CD8-positive, alpha-beta memory T cell (primary cell): ENCODE measurements at regions not wholly inside any gene's neighbourhood (a gene's known extent, or its start where the extent isn't known, plus 50 kb on each side); places are given as distances from the start of the nearest gene placed in this dataset.

Experiments
- CTCF ChIA-PET: fragments of 350-600 bp; sonication (Branson Sonifier 250); formaldehyde crosslinking; loops from one replicate; lab custom pipeline; 2021; ENCODE audit warnings: antibody characterized with exemption; lab: Charles Lee
- POLR2A ChIA-PET: fragments of 350-600 bp; sonication (Branson Sonifier 250); formaldehyde crosslinking; loops from one replicate; lab custom pipeline; 2021; ENCODE audit warnings: antibody characterized with exemption; lab: Charles Lee
- DNase-seq, 5 donors: peaks; one replicate each; pipeline versions ENCODE4 v3.0.0 to v3.0.0-alpha.2; 2020 to 2022; ENCODE audit warnings: mixed read lengths in 1 of 5
- H3K27ac ChIP-seq: one replicate; pipeline ENCODE4 v1.7.0; 2013; ENCODE audit warnings: low read depth, mild to moderate bottlenecking, low read length, moderate library complexity
- H3K27me3 ChIP-seq: 2 replicates; pipeline ENCODE4 v1.7.0; 2013; ENCODE audit warnings: low read length, mild to moderate bottlenecking; ENCODE audit not compliant: insufficient read depth, poor library complexity, severe bottlenecking
- H3K36me3 ChIP-seq: 2 replicates; pipeline ENCODE4 v1.7.0; 2013; ENCODE audit warnings: mild to moderate bottlenecking, low read length, moderate library complexity; ENCODE audit not compliant: insufficient read depth
- H3K4me1 ChIP-seq: 2 replicates; pipeline ENCODE4 v1.7.0; 2013; ENCODE audit warnings: mild to moderate bottlenecking, low read length, moderate library complexity; ENCODE audit not compliant: insufficient read depth
- H3K4me3 ChIP-seq: 2 replicates; pipeline ENCODE4 v1.7.0; 2013; ENCODE audit warnings: mild to moderate bottlenecking, low read length
- H3K9me3 ChIP-seq: 2 replicates; pipeline ENCODE4 v1.7.0; 2013; ENCODE audit warnings: mild to moderate bottlenecking, low read length
- H3K27ac Mint-ChIP-seq, 8 donors: one replicate each; pipeline ENCODE4 v1.8.0; 2020 to 2021; ENCODE audit warnings: mixed read lengths in 8 of 8, mild to moderate bottlenecking in 6 of 8, inconsistent platforms in 3 of 8, moderate library complexity in 3 of 8
- H3K27me3 Mint-ChIP-seq, 2 donors: one replicate each; pipeline ENCODE4 v1.8.0; 2020 to 2021; ENCODE audit warnings: mixed read lengths in 2 of 2, mild to moderate bottlenecking in 1 of 2, moderate library complexity in 1 of 2
- H3K36me3 Mint-ChIP-seq, 3 donors: one replicate each; pipeline ENCODE4 v1.8.0; 2020 to 2021; ENCODE audit warnings: mixed read lengths in 3 of 3, inconsistent platforms in 1 of 3, mild to moderate bottlenecking in 1 of 3
- H3K4me1 Mint-ChIP-seq, 3 donors: one replicate each; pipeline ENCODE4 v1.8.0; 2020 to 2021; ENCODE audit warnings: mixed read lengths in 3 of 3, inconsistent platforms in 1 of 3, mild to moderate bottlenecking in 1 of 3
- H3K4me3 Mint-ChIP-seq, 7 donors: one replicate each; pipeline ENCODE4 v1.8.0; 2020 to 2021; ENCODE audit warnings: mixed read lengths in 7 of 7, mild to moderate bottlenecking in 6 of 7, moderate library complexity in 4 of 7, inconsistent platforms in 2 of 7
- H3K9me3 Mint-ChIP-seq, 5 donors: one replicate each; pipeline ENCODE4 v1.8.0; 2020 to 2022; ENCODE audit warnings: mixed read lengths in 5 of 5, mild to moderate bottlenecking in 3 of 5, moderate library complexity in 2 of 5, inconsistent platforms in 1 of 5

- ChIA-PET CTCF (no interaction called here), POLR2A (no interaction called here)
- Histone ChIP-seq H3K9me3 (no peaks in the 10 kb centered on the region), H3K4me1 (no peaks in the 10 kb centered on the region), H3K27ac (no peak overlapping the region), H3K27me3 (no peaks in the 10 kb centered on the region), H3K36me3 (no peaks in the 10 kb centered on the region), H3K4me3 (no peak overlapping the region)
- Mint-ChIP-seq H3K27ac (no peak overlapping the region), H3K4me1 (no peaks in the 10 kb centered on the region), H3K4me3 (no peak overlapping the region), H3K36me3 (no peaks in the 10 kb centered on the region), H3K27me3 (no peaks in the 10 kb centered on the region), H3K9me3 (peaks cover 0 to 13% (median 9%) of the 10 kb centered on the region in 5 donors)
- DNase-seq = no peak
Observed at GRCh38 chr20:6715401-6715941, 52.0 kb upstream of the BMP2 start.

GRCh38 chr20:6714279-6714711 lies 53.2 kb upstream of the BMP2 start:
- peaks cover under 1 to 10% (median 7%) of the 10 kb centered on the region in 5 donors for H3K9me3 Mint-ChIP-seq
- H3K36me3 Mint-ChIP-seq = no peaks in the 10 kb centered on the region
- Histone ChIP-seq H3K4me3 (no peak overlapping the region), H3K9me3 (no peaks in the 10 kb centered on the region), H3K27ac (no peak overlapping the region), H3K36me3 (no peaks in the 10 kb centered on the region), H3K4me1 (no peaks in the 10 kb centered on the region), H3K27me3 (no peaks in the 10 kb centered on the region)
- no peaks in the 10 kb centered on the region for H3K27me3 Mint-ChIP-seq
- no peaks in the 10 kb centered on the region for H3K4me1 Mint-ChIP-seq
- ChIA-PET POLR2A (no interaction called here), CTCF (no interaction called here)
- H3K27ac Mint-ChIP-seq = no peak overlapping the region
- H3K4me3 Mint-ChIP-seq = no peak overlapping the region
- DNase-seq = no peak

- CTCF ChIA-PET = no interaction called here
- Mint-ChIP-seq H3K4me3 (no peak overlapping the region), H3K9me3 (peaks cover 0 to 7% (median 4%) of the 10 kb centered on the region in 5 donors), H3K36me3 (no peaks in the 10 kb centered on the region), H3K27ac (no peak overlapping the region), H3K27me3 (peaks cover 0 to 2% of the 10 kb centered on the region in 2 donors), H3K4me1 (no peaks in the 10 kb centered on the region)
- no peak overlapping the region for H3K4me3 ChIP-seq
- H3K27ac ChIP-seq = no peak overlapping the region
- H3K27me3 ChIP-seq = no peaks in the 10 kb centered on the region
- no peaks in the 10 kb centered on the region for H3K36me3 ChIP-seq
- POLR2A ChIA-PET = no interaction called here
- H3K9me3 ChIP-seq = no peaks in the 10 kb centered on the region
- no peaks in the 10 kb centered on the region for H3K4me1 ChIP-seq
- no peak for DNase-seq
Observed at GRCh38 chr20:6711951-6712649, 55.4 kb upstream of the BMP2 start.

GRCh38 chr20:6709910-6710595 lies 57.4 kb upstream of the BMP2 start:
- DNase-seq = no peak
- Mint-ChIP-seq H3K27ac (no peak overlapping the region), H3K4me1 (no peaks in the 10 kb centered on the region), H3K36me3 (no peaks in the 10 kb centered on the region), H3K9me3 (peaks cover 0 to 7% (median 4%) of the 10 kb centered on the region in 5 donors), H3K27me3 (peaks cover 0 to 2% of the 10 kb centered on the region in 2 donors), H3K4me3 (no peak overlapping the region)
- ChIA-PET POLR2A (no interaction called here), CTCF (no interaction called here)
- no peaks in the 10 kb centered on the region for H3K9me3 ChIP-seq
- no peaks in the 10 kb centered on the region for H3K36me3 ChIP-seq
- H3K27me3 ChIP-seq = no peaks in the 10 kb centered on the region
- H3K4me1 ChIP-seq = no peaks in the 10 kb centered on the region
- H3K4me3 ChIP-seq = no peak overlapping the region
- H3K27ac ChIP-seq = no peak overlapping the region

- Histone ChIP-seq H3K27me3 (no peaks in the 10 kb centered on the region), H3K4me3 (no peak overlapping the region), H3K36me3 (no peaks in the 10 kb centered on the region), H3K27ac (no peak overlapping the region), H3K9me3 (no peaks in the 10 kb centered on the region), H3K4me1 (no peaks in the 10 kb centered on the region)
- peaks cover 0 to 2% of the 10 kb centered on the region in 2 donors for H3K27me3 Mint-ChIP-seq
- no peak overlapping the region for H3K27ac Mint-ChIP-seq
- H3K9me3 Mint-ChIP-seq = peaks cover 0 to 7% (median 4%) of the 10 kb centered on the region in 5 donors
- DNase-seq = no peak
- ChIA-PET POLR2A (no interaction called here), CTCF (no interaction called here)
- H3K4me3 Mint-ChIP-seq = no peak overlapping the region
- H3K4me1 Mint-ChIP-seq = no peaks in the 10 kb centered on the region
- no peaks in the 10 kb centered on the region for H3K36me3 Mint-ChIP-seq
Observed at GRCh38 chr20:6708010-6708409, 59.5 kb upstream of the BMP2 start.

GRCh38 chr20:6707321-6707831 lies 60.1 kb upstream of the BMP2 start:
- no peak overlapping the region for H3K27ac ChIP-seq
- no peaks in the 10 kb centered on the region for H3K36me3 ChIP-seq
- DNase-seq = no peak
- H3K9me3 Mint-ChIP-seq = peaks cover 0 to 7% (median 4%) of the 10 kb centered on the region in 5 donors
- no peak overlapping the region for H3K4me3 ChIP-seq
- no peaks in the 10 kb centered on the region for H3K27me3 ChIP-seq
- no peaks in the 10 kb centered on the region for H3K9me3 ChIP-seq
- H3K27me3 Mint-ChIP-seq = peaks cover 0 to 2% of the 10 kb centered on the region in 2 donors
- ChIA-PET CTCF (no interaction called here), POLR2A (no interaction called here)
- no peak overlapping the region for H3K27ac Mint-ChIP-seq
- H3K4me3 Mint-ChIP-seq = no peak overlapping the region
- H3K36me3 Mint-ChIP-seq = no peaks in the 10 kb centered on the region
- H3K4me1 Mint-ChIP-seq = no peaks in the 10 kb centered on the region
- H3K4me1 ChIP-seq = no peaks in the 10 kb centered on the region

GRCh38 chr20:6705926-6706548 lies 61.4 kb upstream of the BMP2 start:
- no peak overlapping the region for H3K27ac ChIP-seq
- Mint-ChIP-seq H3K27ac (no peak overlapping the region), H3K36me3 (no peaks in the 10 kb centered on the region), H3K4me3 (no peak overlapping the region), H3K4me1 (no peaks in the 10 kb centered on the region), H3K27me3 (peaks cover 0 to 2% of the 10 kb centered on the region in 2 donors), H3K9me3 (peaks cover 0 to 4% (median 0%) of the 10 kb centered on the region in 5 donors)
- DNase-seq = no peak
- H3K36me3 ChIP-seq = no peaks in the 10 kb centered on the region
- ChIA-PET POLR2A (no interaction called here), CTCF (no interaction called here)
- H3K4me1 ChIP-seq = no peaks in the 10 kb centered on the region
- no peaks in the 10 kb centered on the region for H3K27me3 ChIP-seq
- H3K4me3 ChIP-seq = no peak overlapping the region
- H3K9me3 ChIP-seq = no peaks in the 10 kb centered on the region
